ENCODE measurements at regions not wholly inside any gene's neighbourhood (a gene's known extent, or its start where the extent isn't known, plus 50 kb on each side); places are given as distances from the start of the nearest gene placed in this dataset.
"Not testable (repeated sequence)": the region's sequence is repeated elsewhere in the genome, so short reads cannot be mapped to it uniquely, and the experiment has no call there.

DNA sequence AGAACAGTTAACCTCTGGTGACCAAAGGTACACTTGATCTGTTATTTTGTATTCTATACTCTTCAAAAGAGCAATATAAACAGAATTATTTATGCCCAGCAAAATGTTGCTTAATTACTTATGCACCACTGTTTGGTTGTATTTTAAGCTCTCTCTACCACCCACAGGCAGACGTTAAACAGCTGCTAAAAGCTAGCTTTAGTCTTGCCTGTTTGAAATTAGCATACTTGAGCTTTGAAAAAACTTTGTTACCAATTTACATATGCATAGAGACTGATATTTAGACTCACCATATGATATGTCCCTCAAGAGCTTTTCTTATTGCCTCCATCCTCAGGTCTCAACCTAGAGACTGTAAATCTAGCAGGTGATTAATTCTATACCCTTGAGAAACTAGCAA lies 426.9 kb downstream of the NR4A2 start:
- DNase-seq (ENCODE audit: low spot score) = no peak

DNA sequence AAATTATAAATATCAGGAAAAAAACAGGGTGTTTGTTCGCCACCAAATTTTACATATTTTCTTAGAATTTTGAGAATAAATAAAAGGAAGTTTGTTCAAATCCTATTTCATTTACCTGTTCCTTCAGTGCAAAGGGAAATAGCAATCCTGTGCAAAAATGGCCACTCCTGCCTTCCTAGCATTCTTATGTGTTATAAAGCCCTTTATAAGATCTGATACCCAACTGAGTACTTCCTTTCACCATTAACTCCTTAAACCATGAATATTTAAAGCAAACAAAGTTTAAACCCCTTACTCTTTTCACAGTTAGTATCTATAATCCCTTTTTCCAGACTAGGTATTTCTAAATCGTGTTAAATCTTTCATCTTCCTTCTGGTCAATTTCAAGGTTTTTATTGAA lies 427.8 kb downstream of the NR4A2 start:
- no peak for DNase-seq (ENCODE audit: low spot score)

GRCh38 chr2:155902635-155903034 lies 429.9 kb downstream of the NR4A2 start:
- DNase-seq (ENCODE audit: low spot score) = no peak

DNA sequence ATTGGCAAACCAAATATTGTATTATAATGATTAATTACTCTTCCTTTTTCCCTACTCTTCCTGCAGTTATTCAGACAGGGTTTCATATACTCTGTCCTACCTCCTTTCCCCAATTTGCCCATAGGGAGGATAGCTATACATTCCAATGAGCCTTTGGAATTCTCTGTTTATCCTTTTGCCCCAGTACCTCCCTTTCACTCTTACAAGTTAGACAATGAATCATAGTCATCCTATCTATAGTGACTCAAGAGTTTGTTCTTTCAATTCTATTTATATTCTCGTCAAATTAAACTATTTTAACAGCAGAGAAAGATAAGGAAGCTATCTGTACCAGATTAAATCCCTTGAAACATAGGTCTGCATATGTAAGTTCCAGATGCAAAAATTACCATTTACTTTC lies 437.5 kb downstream of the NR4A2 start:
- DNase-seq (ENCODE audit: low spot score) = no peak

DNA sequence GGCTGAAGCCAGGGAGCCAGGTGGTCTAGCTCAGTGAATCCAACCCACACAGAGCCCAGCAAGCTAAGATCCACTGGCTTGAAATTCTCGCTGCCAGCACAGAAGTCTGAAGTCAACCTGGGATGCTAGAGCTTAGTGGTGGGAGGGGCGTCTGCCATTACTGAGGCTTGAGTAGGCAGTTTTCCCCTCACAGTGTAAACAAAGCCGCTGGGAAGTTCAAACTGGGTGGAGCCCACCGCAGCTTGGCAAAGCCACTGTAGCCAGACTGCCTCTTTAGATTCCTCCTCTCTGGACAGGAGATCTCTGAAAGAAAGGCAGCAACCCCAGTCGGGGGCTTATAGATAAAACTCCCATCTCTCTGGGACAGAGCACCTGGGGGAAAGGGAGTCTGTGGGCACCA lies 452.1 kb downstream of the NR4A2 start:
- not testable (repeated sequence) for DNase-seq (ENCODE audit: low spot score)

DNA sequence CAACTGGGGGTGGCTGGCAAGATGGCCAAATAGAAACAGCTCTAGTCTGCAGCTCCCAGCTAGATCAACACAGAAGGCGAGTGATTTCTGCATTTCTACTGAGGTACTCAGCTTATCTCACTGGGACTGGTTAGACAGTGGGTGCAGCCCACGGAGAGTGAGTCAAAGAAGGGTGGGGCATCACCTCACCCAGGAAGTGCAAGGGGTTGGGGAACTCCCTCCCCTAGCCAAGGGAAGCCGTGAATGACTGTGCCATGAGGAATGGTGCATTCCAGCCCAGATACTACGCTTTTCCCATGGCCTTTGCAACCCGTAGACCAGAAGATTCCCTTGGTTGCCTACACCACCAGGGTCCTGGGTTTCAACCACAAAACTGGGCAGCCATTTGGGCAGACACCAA lies 452.6 kb downstream of the NR4A2 start:
- not testable (repeated sequence) for DNase-seq (ENCODE audit: low spot score)

DNA sequence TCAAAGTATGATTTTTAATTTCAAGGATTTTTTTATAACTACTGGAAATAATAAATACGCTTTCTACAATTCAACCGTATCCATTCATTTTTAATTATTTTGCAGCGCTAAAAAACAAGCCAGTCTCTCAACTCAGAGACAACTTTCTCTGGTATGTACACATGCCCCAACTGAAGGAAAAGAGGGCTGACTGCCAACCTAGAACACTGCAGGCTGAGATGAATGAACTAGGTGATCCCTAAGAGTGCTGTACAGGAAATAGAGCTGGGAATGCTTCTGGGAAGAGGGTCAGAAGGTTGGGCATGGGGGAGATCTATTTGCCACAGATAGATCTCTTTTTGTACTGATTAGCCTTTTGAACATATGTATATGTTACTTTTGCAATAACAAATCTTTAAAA lies 460.1 kb downstream of the NR4A2 start:
- DNase-seq (ENCODE audit: low spot score) = no peak

- no peak for DNase-seq (ENCODE audit: low spot score)
Observed at GRCh38 chr2:155871940-155872339, 460.6 kb downstream of the NR4A2 start.

GRCh38 chr2:155867564-155867963 lies 465.0 kb downstream of the NR4A2 start:
- DNase-seq (ENCODE audit: low spot score) = no peak

- no peak for DNase-seq (ENCODE audit: low spot score)
Observed at GRCh38 chr2:155866477-155866876, 466.0 kb downstream of the NR4A2 start.

DNA sequence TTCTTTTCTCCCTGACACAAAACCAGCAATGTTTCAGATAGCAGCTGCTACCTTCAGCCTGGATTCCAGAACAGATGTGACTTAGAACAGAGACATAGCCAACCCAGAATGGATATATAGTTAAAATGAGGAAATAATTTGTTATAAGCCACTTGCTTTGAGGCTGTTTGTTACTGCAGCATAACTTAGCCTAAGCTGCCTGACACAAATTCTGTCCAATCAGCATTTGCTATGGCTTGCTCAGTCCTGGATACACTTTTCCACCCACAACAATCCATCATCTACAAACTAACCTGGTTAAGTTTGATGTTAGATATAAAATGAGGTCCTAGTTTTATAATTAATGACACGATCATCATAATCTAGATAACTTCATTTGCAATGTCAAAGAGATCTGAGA lies 480.4 kb downstream of the NR4A2 start:
- no peak for DNase-seq (ENCODE audit: low spot score)

DNA sequence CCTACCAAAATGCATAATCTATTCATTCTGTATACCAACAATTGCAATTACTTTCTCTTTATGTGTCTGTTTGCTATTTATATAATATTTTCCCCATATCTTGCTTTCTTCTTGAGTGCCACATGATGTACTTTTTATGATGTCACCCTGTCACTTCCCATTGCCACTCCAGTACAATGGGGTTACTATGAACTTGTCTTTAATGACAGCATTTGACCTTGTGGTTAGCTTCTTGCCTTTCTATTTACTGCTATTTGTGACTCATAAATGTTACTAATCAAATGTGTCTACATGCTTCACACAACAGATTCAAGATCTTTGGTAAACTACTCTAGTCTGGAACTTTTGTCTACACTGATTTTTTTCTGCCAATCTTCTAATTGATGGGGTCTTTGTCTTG lies 486.3 kb downstream of the NR4A2 start:
- no peak for DNase-seq (ENCODE audit: low spot score)

- no peak for DNase-seq (ENCODE audit: low spot score)
Observed at GRCh38 chr2:155844461-155844860, 488.1 kb downstream of the NR4A2 start.

DNA sequence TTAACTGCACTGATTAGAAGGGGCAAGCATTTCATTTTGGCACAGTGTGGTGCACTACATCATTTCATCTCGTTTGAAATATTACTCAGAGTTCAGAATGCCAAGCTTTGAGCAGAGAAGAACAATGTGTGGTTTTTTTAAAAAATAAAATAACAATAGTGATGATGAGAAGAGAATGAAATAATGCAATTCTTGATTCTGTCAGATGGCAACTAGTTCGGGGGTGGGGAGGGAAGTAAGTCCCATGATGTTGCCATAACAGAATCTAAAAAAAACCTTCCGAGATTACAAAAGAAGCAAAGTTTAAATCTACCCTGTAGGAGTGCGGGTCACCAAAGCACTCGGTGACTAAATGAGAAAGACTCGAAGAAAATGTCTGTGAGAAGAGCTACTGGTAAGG lies 490.4 kb downstream of the NR4A2 start:
- DNase-seq (ENCODE audit: low spot score) = no peak

DNA sequence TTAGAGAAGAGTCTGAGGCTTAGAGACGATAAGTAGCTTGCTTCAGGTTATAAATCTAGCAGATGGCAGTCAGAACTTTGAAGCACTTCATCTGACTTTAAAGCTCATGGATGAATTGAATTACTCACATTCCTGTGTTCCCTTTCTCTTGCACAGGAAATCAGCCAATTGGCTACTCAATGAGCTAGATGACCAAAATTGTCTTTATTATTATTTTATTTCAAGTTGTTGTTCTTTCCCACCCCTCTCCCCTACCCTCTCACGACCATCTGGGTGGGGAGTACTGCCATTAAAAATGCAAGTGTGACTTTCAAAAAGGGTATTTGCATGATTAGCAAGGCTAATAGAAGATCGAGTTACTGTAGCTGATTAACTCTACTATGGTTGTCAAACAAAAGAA lies 491.1 kb downstream of the NR4A2 start:
- no peak for DNase-seq (ENCODE audit: low spot score)

DNA sequence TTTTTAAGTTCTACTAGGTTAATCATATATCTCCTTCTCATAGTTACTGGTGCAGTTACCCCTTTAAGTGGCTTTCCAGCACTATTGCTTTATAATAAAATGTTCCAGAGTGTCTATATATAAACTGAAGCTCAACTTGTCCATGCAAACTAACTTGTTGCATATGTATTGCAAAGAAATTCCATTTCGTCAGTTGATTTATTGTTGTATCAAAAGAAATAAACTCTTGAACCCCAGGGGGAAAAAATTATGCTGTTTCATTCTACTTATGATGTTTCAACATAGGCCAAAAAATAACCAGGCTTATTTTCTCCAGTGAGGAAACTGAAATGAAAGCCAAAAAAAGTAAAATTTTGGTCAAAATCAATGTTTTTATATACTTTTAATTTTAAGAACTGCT lies 491.9 kb downstream of the NR4A2 start:
- DNase-seq (ENCODE audit: low spot score) = no peak

- no peak for DNase-seq (ENCODE audit: low spot score)
Observed at GRCh38 chr2:155839991-155840390, 492.5 kb downstream of the NR4A2 start.

- DNase-seq (ENCODE audit: low spot score) = no peak
Observed at GRCh38 chr2:155839436-155839835, 493.1 kb downstream of the NR4A2 start.

- no peak for DNase-seq (ENCODE audit: low spot score)
Observed at GRCh38 chr2:155836439-155836838, 496.1 kb downstream of the NR4A2 start.

DNA sequence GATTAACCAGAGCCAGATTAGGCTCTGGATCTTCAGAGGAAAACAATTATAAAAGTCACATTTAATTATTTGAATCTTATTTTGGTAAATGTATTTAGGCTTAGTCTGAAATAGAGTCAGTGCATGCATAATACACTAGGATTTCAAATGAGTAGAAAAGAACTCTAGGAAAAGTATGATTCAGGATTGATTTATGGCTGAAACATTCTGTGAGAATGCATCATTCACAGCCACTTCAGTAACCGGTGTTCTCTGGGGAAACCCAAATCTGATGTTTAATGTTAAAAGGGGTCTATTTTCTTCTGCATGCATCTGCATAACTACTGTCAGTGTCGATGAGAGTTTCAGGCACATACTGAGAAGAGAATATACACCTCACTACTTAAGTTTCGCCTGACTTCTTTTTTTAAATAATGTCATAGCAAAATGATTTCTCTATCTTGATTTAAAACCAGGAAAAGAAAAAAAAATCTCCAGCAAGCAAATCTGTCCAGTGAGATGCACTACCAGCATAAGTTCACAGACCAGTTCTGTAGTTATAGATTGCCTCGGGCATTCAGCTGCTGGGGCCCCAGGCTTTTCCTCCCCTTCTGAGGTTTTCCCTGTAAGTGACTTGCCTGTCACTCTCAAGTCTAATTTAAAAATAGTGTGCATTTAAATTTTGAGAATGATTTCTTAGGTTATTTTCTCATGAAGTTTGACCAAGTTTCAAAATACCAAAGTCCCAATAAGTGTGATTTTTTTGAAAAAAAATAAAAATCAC lies 501.5 kb downstream of the NR4A2 start:
- no peak for DNase-seq (ENCODE audit: low spot score)

GRCh38 chr2:155830351-155830750 lies 502.2 kb downstream of the NR4A2 start:
- DNase-seq (ENCODE audit: low spot score) = no peak

- DNase-seq (ENCODE audit: low spot score) = no peak
Observed at GRCh38 chr2:155825876-155826275, 506.6 kb downstream of the NR4A2 start.

DNA sequence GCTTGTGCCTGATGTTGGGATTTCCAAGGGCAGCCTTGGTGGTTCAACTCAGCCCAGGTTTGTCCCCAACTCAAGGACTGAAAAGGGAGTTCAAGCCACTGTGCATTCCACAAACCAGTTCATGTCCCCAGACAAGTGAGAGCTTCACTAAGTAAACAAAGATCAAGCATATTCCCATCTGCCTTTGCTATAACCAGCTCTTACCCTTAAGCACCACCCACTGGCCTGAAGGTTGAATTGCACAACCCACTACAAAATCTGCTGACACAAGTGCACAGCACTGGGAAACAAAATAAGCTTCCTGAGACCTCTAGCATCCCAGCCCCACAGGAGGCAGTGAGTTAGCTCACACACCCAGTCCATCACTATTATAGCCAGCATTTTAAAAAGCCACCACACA lies 516.7 kb downstream of the NR4A2 start:
- no peak for DNase-seq (ENCODE audit: low spot score)

GRCh38 chr2:155815275-155815674 lies 517.2 kb downstream of the NR4A2 start:
- DNase-seq (ENCODE audit: low spot score) = no peak
